ENCODE measurements at regions not wholly inside any gene's neighbourhood (a gene's known extent, or its start where the extent isn't known, plus 50 kb on each side); places are given as distances from the start of the nearest gene placed in this dataset.
"Not testable (repeated sequence)": the region's sequence is repeated elsewhere in the genome, so short reads cannot be mapped to it uniquely, and the experiment has no call there.

DNA sequence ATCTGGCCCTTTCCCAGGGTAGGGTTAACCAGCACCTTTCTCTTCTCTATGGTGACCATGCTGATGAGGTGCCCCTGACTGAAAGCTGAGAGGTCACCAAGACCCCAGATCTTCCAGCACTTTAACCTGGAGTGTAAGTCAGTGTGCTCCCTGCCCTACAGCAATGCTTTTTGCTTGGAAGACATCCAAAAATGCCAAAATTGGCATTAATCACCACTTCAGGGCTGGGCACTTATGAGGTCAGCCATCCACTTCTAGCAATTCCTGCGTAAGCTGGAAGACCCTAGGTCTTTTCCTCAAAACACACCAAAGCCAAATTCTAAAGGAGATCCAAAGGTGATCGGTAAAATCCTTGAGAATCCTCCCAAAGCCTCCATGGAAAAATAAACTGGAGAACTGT lies 81.2 kb upstream of the LOC128125822 start:
- DNase-seq (ENCODE audit: insufficient read length) (no peak), FAIRE-seq (no peak)
- TF ChIP-seq TAF1 (IDR thresholded peaks at IDR 0.05; ENCODE audit: borderline replicate concordance, low read depth, low read length) (no peak), POLR2AphosphoS5 (IDR thresholded peaks at IDR 0.05; ENCODE audit: low read depth, low read length) (no peak)

DNA sequence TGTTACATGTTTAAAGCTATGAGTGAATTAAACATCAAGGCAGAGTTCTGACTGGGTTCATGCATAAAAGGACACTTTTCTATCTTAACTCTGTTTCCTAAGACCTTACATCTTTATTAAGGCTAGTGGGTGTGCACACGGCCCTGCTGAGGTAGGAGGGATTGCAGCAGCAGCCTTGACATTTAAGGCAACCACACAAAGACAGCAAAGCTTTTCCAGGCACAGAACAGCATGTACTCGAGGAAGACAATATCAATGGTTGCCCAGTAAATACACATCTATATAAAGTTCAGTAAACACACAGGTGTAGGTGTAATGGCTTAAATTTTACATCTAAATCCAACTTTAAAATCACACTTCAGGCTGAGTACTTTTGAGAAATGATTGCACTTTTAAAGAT lies 79.8 kb upstream of the LOC128125822 start:
- no peak for FAIRE-seq
- no peak for TF ChIP-seq POLR2AphosphoS5 (IDR thresholded peaks at IDR 0.05; ENCODE audit: low read depth, low read length)
- no peak for TF ChIP-seq POLR2A (IDR thresholded peaks at IDR 0.05; ENCODE audit: low read depth, low read length)
- TF ChIP-seq TAF1 (IDR thresholded peaks at IDR 0.05; ENCODE audit: borderline replicate concordance, low read depth, low read length) = no peak
- no peak for DNase-seq (ENCODE audit: insufficient read length)

DNA sequence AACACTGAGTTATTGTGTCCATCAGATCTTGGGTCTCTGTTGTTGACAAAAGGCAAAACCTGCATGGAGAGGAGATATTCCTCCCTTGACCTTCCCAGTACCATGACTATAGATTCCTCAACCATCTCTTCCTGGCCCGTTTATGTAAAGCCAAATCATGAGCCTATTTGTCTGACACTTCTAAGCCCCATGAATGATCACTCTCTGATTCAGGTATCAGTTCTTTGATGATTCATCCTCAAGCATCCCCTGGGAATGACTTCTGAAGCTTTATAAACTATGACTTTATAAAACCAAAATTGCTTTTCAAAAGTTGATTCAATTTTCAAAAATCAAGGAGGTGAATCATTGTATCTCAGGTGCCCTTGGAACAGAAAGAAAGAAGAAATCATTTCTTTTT lies 78.7 kb upstream of the LOC128125822 start:
- TF ChIP-seq TAF1 (IDR thresholded peaks at IDR 0.05; ENCODE audit: borderline replicate concordance, low read depth, low read length) (no peak), POLR2AphosphoS5 (IDR thresholded peaks at IDR 0.05; ENCODE audit: low read depth, low read length) (no peak), POLR2A (IDR thresholded peaks at IDR 0.05; ENCODE audit: low read depth, low read length) (no peak)
- FAIRE-seq = no peak
- DNase-seq (ENCODE audit: insufficient read length) = no peak

DNA sequence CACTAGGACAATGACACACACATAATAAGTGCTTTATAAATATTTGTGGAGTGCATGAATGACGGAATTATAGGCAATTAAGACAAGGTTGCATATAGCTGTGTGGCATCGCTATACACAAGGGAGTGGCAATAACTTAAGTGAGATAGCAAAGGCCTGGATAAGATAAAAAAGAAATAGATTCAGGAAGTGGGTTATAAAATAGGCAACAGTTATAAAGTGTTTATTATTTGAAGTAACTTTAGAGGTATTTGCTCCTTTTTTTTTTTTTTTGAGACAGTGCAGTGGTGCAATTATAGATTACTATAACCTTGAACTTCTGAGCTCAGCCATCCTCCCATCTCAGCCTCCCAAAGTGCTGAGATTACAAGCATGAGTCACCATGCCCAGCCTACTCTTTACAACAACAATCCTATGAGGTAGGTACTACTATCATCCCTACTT lies 75.9 kb upstream of the LOC128125822 start:
- FAIRE-seq (no peak), DNase-seq (ENCODE audit: insufficient read length) (no peak)
- TF ChIP-seq POLR2A (IDR thresholded peaks at IDR 0.05; ENCODE audit: low read depth, low read length) = no peak
- TF ChIP-seq POLR2AphosphoS5 (IDR thresholded peaks at IDR 0.05; ENCODE audit: low read depth, low read length) = no peak
- no peak for TF ChIP-seq TAF1 (IDR thresholded peaks at IDR 0.05; ENCODE audit: borderline replicate concordance, low read depth, low read length)

DNA sequence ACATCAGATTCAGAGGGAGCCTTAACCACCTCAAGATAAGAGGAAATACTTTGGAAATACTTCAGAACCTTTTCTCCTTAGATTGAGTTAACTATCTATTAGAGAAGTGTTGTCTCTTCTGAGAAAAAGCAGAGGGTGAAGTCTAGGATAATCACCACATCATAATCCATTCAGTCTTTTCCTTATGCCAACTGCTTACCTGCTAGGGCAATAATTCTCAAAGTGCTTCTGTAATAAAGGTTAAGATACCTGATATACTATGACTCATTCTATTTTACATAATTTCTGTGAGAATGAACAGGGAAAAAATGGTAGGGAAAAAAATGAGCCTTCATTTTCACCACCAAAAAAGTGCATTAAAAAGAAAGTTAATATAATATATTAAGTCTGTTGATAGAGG lies 70.1 kb upstream of the LOC128125822 start:
- no peak for DNase-seq (ENCODE audit: insufficient read length)
- TF ChIP-seq POLR2AphosphoS5 (IDR thresholded peaks at IDR 0.05; ENCODE audit: low read depth, low read length) = no peak
- TF ChIP-seq POLR2A (IDR thresholded peaks at IDR 0.05; ENCODE audit: low read depth, low read length) = no peak
- TF ChIP-seq TAF1 (IDR thresholded peaks at IDR 0.05; ENCODE audit: borderline replicate concordance, low read depth, low read length) = no peak
- FAIRE-seq = no peak

DNA sequence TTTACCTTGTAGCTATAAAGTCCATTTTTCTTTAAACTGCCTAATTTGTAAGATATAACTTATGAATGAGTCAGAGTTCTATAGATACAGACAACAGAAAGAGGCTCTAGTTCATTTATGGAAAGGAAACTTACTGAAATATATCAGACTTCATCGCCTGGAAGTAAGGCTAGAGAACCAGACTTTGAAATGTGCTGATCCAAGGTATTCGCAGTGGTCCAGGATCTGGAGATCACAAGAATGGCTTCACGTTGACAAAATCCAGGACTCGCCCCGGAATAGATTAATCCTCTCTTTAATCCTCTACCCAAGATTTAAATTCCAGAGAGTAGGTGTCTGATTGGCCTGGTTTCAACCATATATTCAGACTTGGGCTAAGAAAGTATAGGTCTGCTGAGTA lies 69.1 kb upstream of the LOC128125822 start:
- no peak for FAIRE-seq
- DNase-seq (ENCODE audit: insufficient read length) = no peak
- no peak for TF ChIP-seq TAF1 (IDR thresholded peaks at IDR 0.05; ENCODE audit: borderline replicate concordance, low read depth, low read length)
- TF ChIP-seq POLR2AphosphoS5 (IDR thresholded peaks at IDR 0.05; ENCODE audit: low read depth, low read length) = no peak
- no peak for TF ChIP-seq POLR2A (IDR thresholded peaks at IDR 0.05; ENCODE audit: low read depth, low read length)

DNA sequence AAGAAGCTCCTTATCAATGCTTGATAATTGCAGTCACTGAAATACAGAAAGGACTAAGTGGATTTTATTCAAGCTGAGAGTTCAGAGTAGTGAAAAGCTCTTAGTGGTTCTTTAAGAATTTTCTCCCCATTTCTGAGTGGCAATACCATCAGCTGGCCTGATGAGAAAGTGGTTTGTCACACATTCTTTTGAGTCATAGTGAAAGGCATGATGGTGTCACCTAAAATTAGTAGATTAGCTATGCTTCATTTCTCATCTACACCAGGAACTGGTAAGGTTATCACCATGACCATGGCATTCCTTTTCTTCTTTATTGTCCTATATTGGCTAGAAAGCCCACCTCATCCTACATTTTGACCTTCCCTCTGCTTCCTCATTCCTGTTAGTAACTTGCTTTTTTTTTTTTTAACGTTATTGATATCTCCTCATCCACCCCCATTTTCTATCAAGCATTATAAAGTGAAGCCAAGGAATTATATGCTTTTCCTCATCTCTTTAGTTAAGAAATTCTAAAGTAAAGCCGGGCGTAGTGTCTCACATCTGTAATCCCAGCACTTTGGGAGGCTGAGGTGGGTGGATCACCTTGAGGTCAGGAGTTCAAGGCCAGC lies 67.4 kb upstream of the LOC128125822 start:
- DNase-seq (ENCODE audit: insufficient read length) (peak; percentile 23), FAIRE-seq (peak; percentile 97)
- TF ChIP-seq POLR2A (IDR thresholded peaks at IDR 0.05; ENCODE audit: low read depth, low read length) = no peak
- TF ChIP-seq TAF1 (IDR thresholded peaks at IDR 0.05; ENCODE audit: borderline replicate concordance, low read depth, low read length) = no peak
- TF ChIP-seq POLR2AphosphoS5 (IDR thresholded peaks at IDR 0.05; ENCODE audit: low read depth, low read length) = no peak

DNA sequence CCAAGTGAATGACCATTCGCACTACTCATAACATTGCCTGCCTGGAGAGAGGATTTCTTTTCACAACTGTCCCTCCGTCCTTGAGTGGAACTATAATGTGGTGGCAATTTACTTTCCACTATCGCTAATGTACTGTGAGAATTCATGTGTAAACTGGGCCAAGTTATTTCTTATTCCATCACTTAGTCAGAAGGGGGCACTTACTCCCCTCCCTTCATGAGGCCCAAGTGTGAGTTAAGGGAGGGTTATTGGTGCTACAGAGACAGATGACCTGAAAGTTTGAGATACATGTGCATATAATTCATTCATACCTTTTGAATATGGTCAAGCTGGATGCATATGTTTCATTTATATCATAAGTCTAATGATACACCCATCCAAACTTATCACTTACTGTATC lies 65.2 kb upstream of the LOC128125822 start:
- FAIRE-seq (peak; percentile 78), DNase-seq (ENCODE audit: insufficient read length) (no peak)
- no peak for TF ChIP-seq TAF1 (IDR thresholded peaks at IDR 0.05; ENCODE audit: borderline replicate concordance, low read depth, low read length)
- no peak for TF ChIP-seq POLR2AphosphoS5 (IDR thresholded peaks at IDR 0.05; ENCODE audit: low read depth, low read length)
- TF ChIP-seq POLR2A (IDR thresholded peaks at IDR 0.05; ENCODE audit: low read depth, low read length) = no peak

DNA sequence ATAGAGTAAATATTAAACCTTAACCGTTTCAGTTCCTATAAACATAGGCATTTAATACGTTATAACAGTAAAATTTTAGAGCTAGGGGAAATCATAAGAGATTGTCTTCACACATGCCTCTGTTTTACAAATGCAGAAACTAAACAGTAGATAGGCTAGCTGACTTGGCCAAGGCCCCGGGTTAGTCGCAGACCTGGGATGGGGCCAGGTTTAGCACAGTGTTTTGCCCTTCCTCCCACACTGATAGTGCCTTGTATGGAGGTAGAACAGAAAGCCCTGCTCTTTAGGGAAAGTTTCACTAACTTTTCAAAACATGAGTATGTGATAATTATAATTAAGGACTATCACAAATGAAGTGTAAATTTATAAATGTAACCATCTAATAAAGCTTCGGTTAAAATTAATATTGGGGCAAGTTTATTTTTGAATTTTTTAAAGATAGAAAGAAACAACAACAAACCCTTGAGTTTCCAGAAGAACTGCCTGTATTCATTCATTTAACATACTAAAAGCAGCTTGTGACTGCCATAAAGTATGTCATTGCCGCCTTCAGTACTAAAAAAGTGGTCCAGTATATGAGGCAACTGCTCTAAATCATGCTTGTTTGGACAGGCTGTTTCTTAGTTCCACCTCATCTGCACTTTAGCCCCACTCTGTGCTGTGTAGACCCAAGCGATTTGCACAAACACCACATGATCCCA lies 62.5 kb upstream of the LOC128125822 start:
- no peak for DNase-seq (ENCODE audit: insufficient read length)
- TF ChIP-seq POLR2A (IDR thresholded peaks at IDR 0.05; ENCODE audit: low read depth, low read length) (no peak), TAF1 (IDR thresholded peaks at IDR 0.05; ENCODE audit: borderline replicate concordance, low read depth, low read length) (no peak), POLR2AphosphoS5 (IDR thresholded peaks at IDR 0.05; ENCODE audit: low read depth, low read length) (no peak)
- FAIRE-seq = no peak

DNA sequence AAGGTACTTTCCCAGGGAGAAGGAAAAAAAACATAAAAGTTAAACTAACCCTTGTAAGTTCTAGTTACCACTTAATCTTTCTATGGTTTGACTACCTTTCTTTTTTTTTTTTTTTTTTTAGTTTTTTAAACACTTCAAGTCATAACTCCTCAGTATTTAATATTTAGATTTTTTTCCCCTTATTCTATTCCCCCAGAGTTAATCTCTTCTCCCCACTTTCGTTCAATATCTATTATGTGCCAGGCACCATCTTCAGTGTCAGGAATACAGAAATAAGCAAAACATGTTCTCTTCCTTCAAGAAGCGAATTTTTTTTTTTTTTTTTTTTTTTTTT lies 62.0 kb upstream of the LOC128125822 start:
- no peak for FAIRE-seq
- DNase-seq (ENCODE audit: insufficient read length) = no peak
- TF ChIP-seq TAF1 (IDR thresholded peaks at IDR 0.05; ENCODE audit: borderline replicate concordance, low read depth, low read length) (no peak), POLR2AphosphoS5 (IDR thresholded peaks at IDR 0.05; ENCODE audit: low read depth, low read length) (no peak), POLR2A (IDR thresholded peaks at IDR 0.05; ENCODE audit: low read depth, low read length) (no peak)

DNA sequence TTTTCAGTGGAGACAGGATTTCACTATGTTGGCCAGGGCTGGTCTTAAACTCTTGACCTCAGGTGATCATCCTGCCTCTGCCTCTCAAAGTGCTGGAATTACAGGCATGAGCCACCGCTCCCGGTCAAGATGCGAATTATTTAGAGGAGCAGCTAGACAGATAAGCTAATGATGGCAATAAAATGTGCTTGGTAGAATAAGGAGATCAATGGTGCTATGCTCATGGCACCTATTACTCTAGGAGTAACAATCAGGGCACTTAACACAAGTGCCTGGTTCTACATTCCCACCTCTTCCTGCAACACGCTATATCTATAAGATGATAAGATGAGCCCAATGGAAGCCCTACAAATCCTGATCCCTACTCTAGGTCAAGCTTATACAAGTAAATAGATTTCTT lies 61.4 kb upstream of the LOC128125822 start:
- DNase-seq (ENCODE audit: insufficient read length) (no peak), FAIRE-seq (no peak)
- TF ChIP-seq TAF1 (IDR thresholded peaks at IDR 0.05; ENCODE audit: borderline replicate concordance, low read depth, low read length) (no peak), POLR2AphosphoS5 (IDR thresholded peaks at IDR 0.05; ENCODE audit: low read depth, low read length) (no peak), POLR2A (IDR thresholded peaks at IDR 0.05; ENCODE audit: low read depth, low read length) (no peak)

DNA sequence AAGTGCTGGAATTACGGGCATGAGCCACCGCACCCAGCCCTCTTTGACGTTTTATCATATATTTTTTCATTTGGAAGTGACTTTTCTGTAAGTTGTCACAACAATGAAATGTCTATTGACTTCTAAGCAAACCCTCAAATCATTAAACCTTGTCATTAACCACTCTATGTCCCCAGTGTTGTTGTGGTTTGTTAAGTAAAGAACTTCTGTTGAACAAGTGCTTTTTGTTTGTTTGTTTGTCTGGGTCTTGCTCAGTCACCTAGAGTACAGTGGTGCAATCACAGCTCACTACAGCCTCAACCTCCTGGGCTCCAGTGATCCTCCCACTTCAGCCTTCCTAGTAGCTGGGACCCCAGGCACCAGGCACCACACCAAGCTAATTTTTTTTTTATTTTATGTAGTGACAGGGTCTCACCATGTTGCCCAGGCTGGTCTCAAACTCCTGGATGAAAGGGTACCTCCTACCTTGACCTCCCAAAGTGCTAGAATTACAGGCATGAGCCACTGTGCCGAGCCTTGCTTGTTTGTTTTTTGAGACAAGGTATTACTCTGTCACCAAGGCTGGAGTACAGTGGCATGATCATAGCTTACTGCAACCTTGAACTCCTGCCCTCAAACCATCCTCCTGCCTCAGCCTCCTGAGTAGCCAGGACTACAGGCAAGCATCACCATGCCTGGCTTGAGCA lies 57.6 kb upstream of the LOC128125822 start:
- FAIRE-seq (no peak), DNase-seq (ENCODE audit: insufficient read length) (no peak)
- TF ChIP-seq POLR2A (IDR thresholded peaks at IDR 0.05; ENCODE audit: low read depth, low read length) (no peak), TAF1 (IDR thresholded peaks at IDR 0.05; ENCODE audit: borderline replicate concordance, low read depth, low read length) (no peak), POLR2AphosphoS5 (IDR thresholded peaks at IDR 0.05; ENCODE audit: low read depth, low read length) (no peak)

DNA sequence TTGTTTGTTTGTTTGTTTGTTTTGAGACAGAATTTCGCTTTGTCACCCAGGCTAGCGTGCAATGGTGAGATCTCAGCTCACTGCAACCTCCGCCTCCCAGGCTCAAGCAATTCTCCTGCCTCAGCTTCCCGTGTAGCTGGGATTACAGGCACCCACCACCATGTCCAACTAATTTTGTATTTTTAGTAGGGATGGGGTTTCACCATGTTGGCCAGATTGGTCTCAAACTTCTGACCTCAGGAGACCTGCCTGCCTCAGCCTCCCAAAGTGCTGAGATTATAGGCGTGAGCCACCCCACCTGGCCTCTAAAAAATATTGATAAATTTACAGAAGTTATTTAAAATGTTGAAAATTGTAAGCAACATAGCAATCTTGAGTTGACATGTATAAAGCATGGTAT lies 57.1 kb upstream of the LOC128125822 start:
- not testable (repeated sequence) for FAIRE-seq; DNase-seq (ENCODE audit: insufficient read length)
